Activated CD4-positive, alpha-beta T cell treated with anti-CD3 and anti-CD28 coated beads, Interleukin-10, Interleukin-2, amounts not matched to agents 100 ng/mL and 50 ng/mL, durations not matched to agents 16 hours and 8 hours (primary cell): ENCODE measurements at regions not wholly inside any gene's neighbourhood (a gene's known extent, or its start where the extent isn't known, plus 50 kb on each side); places are given as distances from the start of the nearest gene placed in this dataset.
"Not testable (repeated sequence)": the region's sequence is repeated elsewhere in the genome, so short reads cannot be mapped to it uniquely, and the experiment has no call there.

Experiments used
- DNase-seq: peaks from one replicate; pipeline ENCODE4 v3.0.0-alpha.2; 2020

- DNase-seq, result no peak
These were observed 171.2 kb upstream of the ACTBL2 start for GRCh38 chr5:57653636-57654290.

GRCh38 chr5:57651127-57651526 lies 168.5 kb upstream of the ACTBL2 start:
- DNase-seq, result no peak

GRCh38 chr5:57650360-57651069 lies 167.9 kb upstream of the ACTBL2 start:
- peak; percentile 48 for DNase-seq

GRCh38 chr5:57642698-57643097 lies 160.1 kb upstream of the ACTBL2 start:
- DNase-seq, result no peak

GRCh38 chr5:57642066-57642465 lies 159.5 kb upstream of the ACTBL2 start:
- DNase-seq, result no peak

- no peak for DNase-seq
These were observed 152.7 kb upstream of the ACTBL2 start for GRCh38 chr5:57635146-57635777.

- DNase-seq, result no peak
These were observed 150.3 kb upstream of the ACTBL2 start for GRCh38 chr5:57632937-57633336.

- DNase-seq, result not testable (repeated sequence)
These were observed 148.5 kb upstream of the ACTBL2 start for GRCh38 chr5:57631139-57631538.

GRCh38 chr5:57627661-57628060 lies 145.1 kb upstream of the ACTBL2 start:
- no peak for DNase-seq

GRCh38 chr5:57626703-57627102 lies 144.1 kb upstream of the ACTBL2 start:
- DNase-seq, result no peak

GRCh38 chr5:57621624-57622023 lies 139.0 kb upstream of the ACTBL2 start:
- no peak for DNase-seq

- no peak for DNase-seq
These were observed 136.3 kb upstream of the ACTBL2 start for GRCh38 chr5:57618767-57619381.

- DNase-seq, result no peak
These were observed 131.1 kb upstream of the ACTBL2 start for GRCh38 chr5:57613741-57614140.

- DNase-seq, result no peak
These were observed 128.6 kb upstream of the ACTBL2 start for GRCh38 chr5:57611177-57611576.

GRCh38 chr5:57608542-57608941 lies 125.9 kb upstream of the ACTBL2 start:
- DNase-seq, result no peak

GRCh38 chr5:57601996-57602395 lies 119.4 kb upstream of the ACTBL2 start:
- DNase-seq, result no peak

- no peak for DNase-seq
These were observed 117.7 kb upstream of the ACTBL2 start for GRCh38 chr5:57600321-57600720.

GRCh38 chr5:57598756-57599155 lies 116.1 kb upstream of the ACTBL2 start:
- DNase-seq, result peak; percentile 65

- no peak for DNase-seq
These were observed 115.5 kb upstream of the ACTBL2 start for GRCh38 chr5:57598097-57598496.

- no peak for DNase-seq
These were observed 112.9 kb upstream of the ACTBL2 start for GRCh38 chr5:57595523-57595991.

GRCh38 chr5:57594436-57594835 lies 111.8 kb upstream of the ACTBL2 start:
- DNase-seq, result no peak

GRCh38 chr5:57592236-57592635 lies 109.6 kb upstream of the ACTBL2 start:
- DNase-seq, result no peak

GRCh38 chr5:57586649-57587048 lies 104.0 kb upstream of the ACTBL2 start:
- DNase-seq, result no peak
